Endothelial cell of umbilical vein (primary cell): ENCODE measurements at regions not wholly inside any gene's neighbourhood (a gene's known extent, or its start where the extent isn't known, plus 50 kb on each side); places are given as distances from the start of the nearest gene placed in this dataset.

Source experiments
- EZH2 ChIP-seq: IDR thresholded peaks from 2 replicates; pipeline ENCODE4 v1.6.1; 2012; ENCODE audit warnings: borderline replicate concordance, low read depth, mild to moderate bottlenecking, moderate library complexity, low read length, inconsistent platforms; ENCODE audit not compliant: severe bottlenecking
- POLR2A ChIP-seq: IDR thresholded peaks from 2 replicates; pipeline ENCODE4 v1.6.1; 2012; ENCODE audit warnings: low read depth, mild to moderate bottlenecking, control low read depth, low read length
- TF ChIP-seq, protein P1 (sequence below), 2 donors: IDR thresholded peaks; 1 replicate in 1 of 2; 2 replicates in 1 of 2; pipeline ENCODE4 v1.5.1; 2011; ENCODE audit warnings: low read length in 2 of 2, mild to moderate bottlenecking in 2 of 2, moderate library complexity in 2 of 2, control low read depth in 1 of 2, inconsistent platforms in 1 of 2, low read depth in 1 of 2; ENCODE audit not compliant: insufficient read depth in 1 of 2; ENCODE audit errors: extremely low read depth in 1 of 2

GRCh38 chr5:88474574-88474973 is 205.9 kb upstream of the TMEM161B start:
- TF ChIP-seq, protein P1, sequence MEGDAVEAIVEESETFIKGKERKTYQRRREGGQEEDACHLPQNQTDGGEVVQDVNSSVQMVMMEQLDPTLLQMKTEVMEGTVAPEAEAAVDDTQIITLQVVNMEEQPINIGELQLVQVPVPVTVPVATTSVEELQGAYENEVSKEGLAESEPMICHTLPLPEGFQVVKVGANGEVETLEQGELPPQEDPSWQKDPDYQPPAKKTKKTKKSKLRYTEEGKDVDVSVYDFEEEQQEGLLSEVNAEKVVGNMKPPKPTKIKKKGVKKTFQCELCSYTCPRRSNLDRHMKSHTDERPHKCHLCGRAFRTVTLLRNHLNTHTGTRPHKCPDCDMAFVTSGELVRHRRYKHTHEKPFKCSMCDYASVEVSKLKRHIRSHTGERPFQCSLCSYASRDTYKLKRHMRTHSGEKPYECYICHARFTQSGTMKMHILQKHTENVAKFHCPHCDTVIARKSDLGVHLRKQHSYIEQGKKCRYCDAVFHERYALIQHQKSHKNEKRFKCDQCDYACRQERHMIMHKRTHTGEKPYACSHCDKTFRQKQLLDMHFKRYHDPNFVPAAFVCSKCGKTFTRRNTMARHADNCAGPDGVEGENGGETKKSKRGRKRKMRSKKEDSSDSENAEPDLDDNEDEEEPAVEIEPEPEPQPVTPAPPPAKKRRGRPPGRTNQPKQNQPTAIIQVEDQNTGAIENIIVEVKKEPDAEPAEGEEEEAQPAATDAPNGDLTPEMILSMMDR (IDR thresholded peaks at IDR 0.05; ENCODE audit: extremely low read depth in 1 of 2, insufficient read depth in 1 of 2, low read depth in 1 of 2, low read length in 2 of 2), result no peak
- TF ChIP-seq POLR2A, result no peak
- no peak for TF ChIP-seq EZH2
